PC-3 (cell line): ENCODE measurements at regions not wholly inside any gene's neighbourhood (a gene's known extent, or its start where the extent isn't known, plus 50 kb on each side); places are given as distances from the start of the nearest gene placed in this dataset.

Source experiments
- CTCF ChIP-seq: fragments of 300-600 bp; sonication (generic); conservative IDR thresholded peaks from 2 replicates; pipeline ENCODE4 v1.5.1; 2017; ENCODE audit warnings: antibody characterized with exemption, low read depth, mild to moderate bottlenecking, low read length
- EZH2 ChIP-seq: fragments of 300-600 bp; sonication (generic); IDR thresholded peaks from one replicate; pipeline ENCODE4 v1.6.1; 2017; ENCODE audit warnings: antibody characterized with exemption, mild to moderate bottlenecking, low read length; ENCODE audit not compliant: unreplicated experiment

- TF ChIP-seq CTCF (no peak), EZH2 (no peak)
These were observed 615.3 kb downstream of the PDHA2 start for GRCh38 chr4:96455045-96455720.
